ENCODE measurements at regions not wholly inside any gene's neighbourhood (a gene's known extent, or its start where the extent isn't known, plus 50 kb on each side); places are given as distances from the start of the nearest gene placed in this dataset.
A peak's percentile ranks its signal among the peaks of the same experiment; 100 is the strongest.

GRCh38 chr15:37548116-37548515, 386.3 kb upstream of the TMCO5A start:
- Mint-ChIP-seq H3K9me3 (no peaks in the 10 kb centered on the region), H3K27ac (no peak overlapping the region), H3K4me1 (no peaks in the 10 kb centered on the region), H3K36me3 (no peaks in the 10 kb centered on the region), H3K4me3 (no peak overlapping the region)
- DNase-seq (ENCODE audit: low spot score in 2 of 2) (no peak), ATAC-seq (no peak)

- ATAC-seq, result no peak
- H3K4me3 Mint-ChIP-seq, result no peak overlapping the region
Measured at GRCh38 chr15:37550360-37551024, 383.9 kb upstream of the TMCO5A start.

GRCh38 chr15:37572401-37572800, 362.0 kb upstream of the TMCO5A start:
- Mint-ChIP-seq H3K36me3 (no peaks in the 10 kb centered on the region), H3K27ac (no peak overlapping the region), H3K4me3 (no peak overlapping the region), H3K4me1 (no peaks in the 10 kb centered on the region), H3K9me3 (peaks cover 3% of the 10 kb centered on the region)
- no peak for DNase-seq (ENCODE audit: low spot score in 2 of 2)
- ATAC-seq, result no peak

More at GRCh38 chr15:37550360-37551024, 383.9 kb upstream of the TMCO5A start:
- Mint-ChIP-seq H3K36me3 (no peaks in the 10 kb centered on the region), H3K4me1 (no peaks in the 10 kb centered on the region), H3K9me3 (peaks cover 6% of the 10 kb centered on the region), H3K27ac (no peak overlapping the region)
- DNase-seq (ENCODE audit: low spot score in 2 of 2), result no peak

- Mint-ChIP-seq H3K27ac (no peak overlapping the region), H3K36me3 (no peaks in the 10 kb centered on the region), H3K4me3 (no peak overlapping the region), H3K4me1 (no peaks in the 10 kb centered on the region), H3K9me3 (no peaks in the 10 kb centered on the region)
- ATAC-seq (no peak), DNase-seq (ENCODE audit: low spot score in 2 of 2) (no peak)
Measured at GRCh38 chr15:37574985-37575384, 359.5 kb upstream of the TMCO5A start.

- Mint-ChIP-seq H3K36me3 (no peaks in the 10 kb centered on the region), H3K9me3 (no peaks in the 10 kb centered on the region), H3K4me1 (no peaks in the 10 kb centered on the region), H3K27ac (no peak overlapping the region), H3K4me3 (no peak overlapping the region)
- DNase-seq (ENCODE audit: low spot score in 2 of 2), result no peak
- no peak for ATAC-seq
Measured at GRCh38 chr15:37576952-37577351, 357.5 kb upstream of the TMCO5A start.

GRCh38 chr15:37581866-37582532, 352.4 kb upstream of the TMCO5A start:
- Mint-ChIP-seq H3K4me3 (no peak overlapping the region), H3K36me3 (no peaks in the 10 kb centered on the region), H3K27ac (no peak overlapping the region), H3K9me3 (no peaks in the 10 kb centered on the region), H3K4me1 (no peaks in the 10 kb centered on the region)
- DNase-seq (ENCODE audit: low spot score in 2 of 2), result no peak
- peak; percentile 31 for ATAC-seq

- Mint-ChIP-seq H3K4me3 (no peak overlapping the region), H3K4me1 (no peaks in the 10 kb centered on the region), H3K36me3 (no peaks in the 10 kb centered on the region), H3K9me3 (no peaks in the 10 kb centered on the region), H3K27ac (no peak overlapping the region)
- ATAC-seq, result no peak
- DNase-seq (ENCODE audit: low spot score in 2 of 2), result no peak
Measured at GRCh38 chr15:37582852-37583251, 351.6 kb upstream of the TMCO5A start.

GRCh38 chr15:37586011-37586583, 348.3 kb upstream of the TMCO5A start:
- Mint-ChIP-seq H3K9me3 (peaks cover 1% of the 10 kb centered on the region), H3K4me1 (no peaks in the 10 kb centered on the region), H3K36me3 (no peaks in the 10 kb centered on the region), H3K4me3 (no peak overlapping the region), H3K27ac (no peak overlapping the region)
- ATAC-seq (no peak), DNase-seq (ENCODE audit: low spot score in 2 of 2) (no peak)

- Mint-ChIP-seq H3K4me1 (no peaks in the 10 kb centered on the region), H3K36me3 (no peaks in the 10 kb centered on the region), H3K4me3 (no peak overlapping the region), H3K9me3 (peaks cover 3% of the 10 kb centered on the region), H3K27ac (no peak overlapping the region)
- DNase-seq (ENCODE audit: low spot score in 2 of 2), result no peak
- ATAC-seq, result no peak
Measured at GRCh38 chr15:37586976-37587375, 347.5 kb upstream of the TMCO5A start.

- no peaks in the 10 kb centered on the region for H3K36me3 Mint-ChIP-seq
- no peak overlapping the region for H3K27ac Mint-ChIP-seq
- H3K4me3 Mint-ChIP-seq, result no peak overlapping the region
- ATAC-seq (no peak), DNase-seq (ENCODE audit: low spot score in 2 of 2) (no peak)
- H3K9me3 Mint-ChIP-seq, result peaks cover 3% of the 10 kb centered on the region
- H3K4me1 Mint-ChIP-seq, result no peaks in the 10 kb centered on the region
Measured at GRCh38 chr15:37594417-37594816, 340.0 kb upstream of the TMCO5A start.

GRCh38 chr15:37595426-37595970, 338.9 kb upstream of the TMCO5A start:
- peaks cover 3% of the 10 kb centered on the region for H3K9me3 Mint-ChIP-seq
- no peaks in the 10 kb centered on the region for H3K36me3 Mint-ChIP-seq
- no peak overlapping the region for H3K27ac Mint-ChIP-seq
- no peak overlapping the region for H3K4me3 Mint-ChIP-seq
- ATAC-seq, result no peak
- no peaks in the 10 kb centered on the region for H3K4me1 Mint-ChIP-seq
- no peak for DNase-seq (ENCODE audit: low spot score in 2 of 2)

- DNase-seq (ENCODE audit: low spot score in 2 of 2), result no peak
- H3K9me3 Mint-ChIP-seq, result peaks cover 6% of the 10 kb centered on the region
- no peak overlapping the region for H3K4me3 Mint-ChIP-seq
- ATAC-seq, result no peak
- H3K27ac Mint-ChIP-seq, result no peak overlapping the region
- H3K36me3 Mint-ChIP-seq, result no peaks in the 10 kb centered on the region
- H3K4me1 Mint-ChIP-seq, result no peaks in the 10 kb centered on the region
Measured at GRCh38 chr15:37599156-37599555, 335.3 kb upstream of the TMCO5A start.

- H3K9me3 Mint-ChIP-seq, result peaks cover 17% of the 10 kb centered on the region
- no peak overlapping the region for H3K27ac Mint-ChIP-seq
- DNase-seq (ENCODE audit: low spot score in 2 of 2) (no peak), ATAC-seq (no peak)
- no peaks in the 10 kb centered on the region for H3K36me3 Mint-ChIP-seq
- H3K4me3 Mint-ChIP-seq, result no peak overlapping the region
- no peaks in the 10 kb centered on the region for H3K4me1 Mint-ChIP-seq
Measured at GRCh38 chr15:37616215-37616614, 318.2 kb upstream of the TMCO5A start.

- Mint-ChIP-seq H3K9me3 (peaks cover 17% of the 10 kb centered on the region), H3K27ac (no peak overlapping the region), H3K4me3 (no peak overlapping the region), H3K36me3 (no peaks in the 10 kb centered on the region), H3K4me1 (no peaks in the 10 kb centered on the region)
- DNase-seq (ENCODE audit: low spot score in 2 of 2) (no peak), ATAC-seq (no peak)
Measured at GRCh38 chr15:37618353-37618752, 316.1 kb upstream of the TMCO5A start.

GRCh38 chr15:37619358-37620042, 314.9 kb upstream of the TMCO5A start:
- Mint-ChIP-seq H3K36me3 (no peaks in the 10 kb centered on the region), H3K9me3 (peaks cover 17% of the 10 kb centered on the region), H3K27ac (no peak overlapping the region), H3K4me1 (no peaks in the 10 kb centered on the region), H3K4me3 (no peak overlapping the region)
- no peak for DNase-seq (ENCODE audit: low spot score in 2 of 2)
- ATAC-seq, result no peak

All from stimulated activated effector memory CD8-positive, alpha-beta T cell treated with anti-CD3 and anti-CD28 coated beads, Interleukin-12 subunit alpha, Interleukin-12 subunit beta, amount 100 ng/mL, for 72 hours (primary cell).